Superior temporal gyrus (tissue), 1 donor: ENCODE measurements at regions not wholly inside any gene's neighbourhood (a gene's known extent, or its start where the extent isn't known, plus 50 kb on each side); places are given as distances from the start of the nearest gene placed in this dataset.
A peak's percentile ranks its signal among the peaks of the same experiment; 100 is the strongest.

Experiments used
- DNase-seq: peaks from one replicate; pipeline ENCODE4 v3.0.0-alpha.2; 2016; ENCODE audit errors: extremely low spot score

GRCh38 chr12:63319936-63320633 is 169.1 kb upstream of the AVPR1A start:
- DNase-seq: no peak

GRCh38 chr12:63319386-63319785 is 168.4 kb upstream of the AVPR1A start:
- no peak for DNase-seq

GRCh38 chr12:63318933-63319332 is 167.9 kb upstream of the AVPR1A start:
- no peak for DNase-seq

GRCh38 chr12:63318313-63318712 is 167.3 kb upstream of the AVPR1A start:
- no peak for DNase-seq

GRCh38 chr12:63317880-63318279 is 166.9 kb upstream of the AVPR1A start:
- no peak for DNase-seq

- no peak for DNase-seq
These were observed 166.4 kb upstream of the AVPR1A start for GRCh38 chr12:63317286-63317846.

GRCh38 chr12:63313139-63313538 is 162.1 kb upstream of the AVPR1A start:
- DNase-seq: no peak

- no peak for DNase-seq
These were observed 157.7 kb upstream of the AVPR1A start for GRCh38 chr12:63308671-63309070.

- no peak for DNase-seq
These were observed 156.8 kb upstream of the AVPR1A start for GRCh38 chr12:63307849-63308248.

GRCh38 chr12:63305901-63306875 is 155.2 kb upstream of the AVPR1A start:
- DNase-seq: no peak

GRCh38 chr12:63304887-63305316 is 153.9 kb upstream of the AVPR1A start:
- DNase-seq: no peak

- no peak for DNase-seq
These were observed 152.0 kb upstream of the AVPR1A start for GRCh38 chr12:63302941-63303536.

- DNase-seq: no peak
These were observed 151.4 kb upstream of the AVPR1A start for GRCh38 chr12:63302269-63302940.

GRCh38 chr12:63301311-63301710 is 150.3 kb upstream of the AVPR1A start:
- DNase-seq: no peak

- no peak for DNase-seq
These were observed 147.5 kb upstream of the AVPR1A start for GRCh38 chr12:63298386-63298930.

- DNase-seq: no peak
These were observed 143.3 kb upstream of the AVPR1A start for GRCh38 chr12:63294327-63294632.

GRCh38 chr12:63292471-63293221 is 141.6 kb upstream of the AVPR1A start:
- no peak for DNase-seq

GRCh38 chr12:63276537-63277365 is 125.8 kb upstream of the AVPR1A start:
- DNase-seq: peak; percentile 20

GRCh38 chr12:63266988-63267387 is 116.0 kb upstream of the AVPR1A start:
- DNase-seq: no peak

GRCh38 chr12:63264629-63265028 is 113.6 kb upstream of the AVPR1A start:
- no peak for DNase-seq
